A549 (cell line): ENCODE measurements at regions not wholly inside any gene's neighbourhood (a gene's known extent, or its start where the extent isn't known, plus 50 kb on each side); places are given as distances from the start of the nearest gene placed in this dataset.

Source experiments
- ATAC-seq, 2 experiments: fragments of 200-7000 bp in 1 of 2; fragments of >200 bp in 1 of 2; cut with Nextera tagmentation in 1 of 2; cut with Tn5 transposase in 1 of 2; 3 replicates each; pipeline versions ENCODE4 v1.8.0 to v1.9.1; 2018 to 2020; ENCODE audit warnings: mild to moderate bottlenecking in 1 of 2, moderate library complexity in 1 of 2
- CTCF ChIA-PET: fragments of 300-600 bp; sonication (Branson Sonifier 250); formaldehyde crosslinking; extraction: SDS; loops from one replicate; lab custom pipeline; 2021; ENCODE audit warnings: antibody characterized with exemption, inconsistent platforms; lab: Yijun Ruan, JAX
- POLR2A ChIA-PET: fragments of 350-600 bp; formaldehyde crosslinking; extraction: SDS; loops from one replicate; lab custom pipeline; 2021; ENCODE audit warnings: antibody characterized with exemption, inconsistent platforms; lab: Yijun Ruan, JAX
- DNase-seq, 2 experiments: peaks; one replicate each; pipeline versions ENCODE4 v3.0.0 to v3.0.0-alpha.2; 2011 to 2016; ENCODE audit warnings: low read depth in 1 of 2, low spot score in 1 of 2
- FAIRE-seq: peaks from 2 replicates; lab custom pipeline; 2011; peaks lifted over from hg19 to GRCh38; lab: Jason Lieb, UNC
- H3K27ac ChIP-seq, 2 experiments: fragments of >200 bp; sonication (Bioruptor Twin); formaldehyde crosslinking; 3 replicates each; pipeline ENCODE4 v1.5.1; 2016 to 2017
- H3K4me1 ChIP-seq: fragments of >200 bp; sonication (Bioruptor Twin); formaldehyde crosslinking; 3 replicates; pipeline ENCODE4 v1.6.1; 2016
- H3K4me2 ChIP-seq: fragments of >200 bp; sonication (Bioruptor Twin); formaldehyde crosslinking; 3 replicates; pipeline ENCODE4 v1.6.1; 2016
- H3K4me3 ChIP-seq: fragments of >200 bp; sonication (Bioruptor Twin); formaldehyde crosslinking; 3 replicates; pipeline ENCODE4 v1.5.1; 2016
- H3K9me3 ChIP-seq: fragments of >200 bp; sonication (Bioruptor Twin); formaldehyde crosslinking; 3 replicates; pipeline ENCODE4 v1.6.1; 2016
- CBX8 ChIP-seq: fragments of 200-600 bp; sonication (generic); IDR thresholded peaks from 2 replicates; pipeline ENCODE4 v1.6.1; 2016
- FOSB ChIP-seq: fragments of 250-450 bp; sonication (Bioruptor Pico); IDR thresholded peaks from 2 replicates; pipeline ENCODE4 v1.5.0; 2020; ENCODE audit warnings: mild to moderate bottlenecking, moderate library complexity
- FOSL2 ChIP-seq, 2 experiments: fragments of 450-650 bp in 1 of 2; fragments of >200 bp in 1 of 2; sonication (Bioruptor Twin) in 1 of 2; formaldehyde crosslinking; IDR thresholded peaks; 2 replicates each; pipeline versions ENCODE4 v1.5.0 to v1.6.1; 2016 to 2020; ENCODE audit warnings: mild to moderate bottlenecking in 1 of 2, moderate library complexity in 1 of 2
- FOXS1 ChIP-seq: fragments of 250-450 bp; sonication (Bioruptor Pico); IDR thresholded peaks from 2 replicates; pipeline ENCODE4 v1.5.0; 2020; ENCODE audit warnings: mild to moderate bottlenecking, moderate library complexity
- GATA3 ChIP-seq: IDR thresholded peaks from 2 replicates; pipeline ENCODE4 v1.6.1; 2012; ENCODE audit warnings: borderline replicate concordance
- HDAC2 ChIP-seq: fragments of 200-600 bp; sonication (generic); IDR thresholded peaks from 2 replicates; pipeline ENCODE4 v1.6.1; 2016
- HOXA7 ChIP-seq: fragments of 250-450 bp; sonication (Bioruptor Pico); IDR thresholded peaks from 2 replicates; pipeline ENCODE4 v1.5.0; 2020; ENCODE audit warnings: mild to moderate bottlenecking, moderate library complexity
- HOXB13 ChIP-seq: fragments of 250-450 bp; sonication (Bioruptor Pico); IDR thresholded peaks from 2 replicates; pipeline ENCODE4 v1.5.0; 2020; ENCODE audit warnings: low read depth, mild to moderate bottlenecking, moderate library complexity
- MAFK ChIP-seq: fragments of 450-650 bp; IDR thresholded peaks from 2 replicates; pipeline ENCODE4 v1.6.1; 2014; ENCODE audit not compliant: partially characterized antibody
- MAX ChIP-seq: IDR thresholded peaks from 2 replicates; pipeline ENCODE4 v1.6.1; 2012
- NPAS2 ChIP-seq: fragments of 250-450 bp; sonication (Bioruptor Pico); IDR thresholded peaks from 2 replicates; pipeline ENCODE4 v1.8.0; 2022; ENCODE audit warnings: mild to moderate bottlenecking, moderate library complexity, borderline replicate concordance
- POLR2A ChIP-seq: IDR thresholded peaks from 2 replicates; pipeline ENCODE4 v1.6.1; 2012; ENCODE audit warnings: mild to moderate bottlenecking, low read length
- REST ChIP-seq: fragments of 200-600 bp; sonication (generic); IDR thresholded peaks from 2 replicates; pipeline ENCODE4 v1.6.1; 2016; ENCODE audit warnings: antibody characterized with exemption, mild to moderate bottlenecking, moderate library complexity
- RFX5 ChIP-seq: fragments of 450-650 bp; IDR thresholded peaks from 2 replicates; pipeline ENCODE4 v1.7.1; 2014; ENCODE audit warnings: antibody characterized with exemption, mild to moderate bottlenecking, moderate library complexity
- TP53 ChIP-seq: fragments of 250-450 bp; sonication (Bioruptor Pico); IDR thresholded peaks from 2 replicates; pipeline ENCODE4 v1.5.0; 2021; ENCODE audit warnings: mild to moderate bottlenecking, moderate library complexity
- ZNF302 ChIP-seq: fragments of 250-450 bp; sonication (Bioruptor Pico); IDR thresholded peaks from 2 replicates; pipeline ENCODE4 v1.9.0; 2021; ENCODE audit warnings: inconsistent platforms, mild to moderate bottlenecking, moderate library complexity
- WGBS: methylation state at CpG from one replicate; pipeline ENCODE4 v1.1.6; 2017; ENCODE audit errors: missing lambda C conversion rate; 5-methylcytosine and 5-hydroxymethylcytosine counted together
- small RNA-seq, 6 experiments: library from RNA; depleted of rRNA; stranded (forward); fragments of <200 nt; gene quantifications; one replicate each; pipeline ENCODE3, GENCODE V24; 2012
- TF ChIP-seq, protein P1 (sequence below): fragments of >200 bp; sonication (Bioruptor Twin); formaldehyde crosslinking; IDR thresholded peaks from 3 replicates; pipeline ENCODE4 v1.6.1; 2016
- TF ChIP-seq, protein P2 (sequence below): fragments of >200 bp; sonication (Bioruptor Twin); formaldehyde crosslinking; IDR thresholded peaks from 3 replicates; pipeline ENCODE4 v1.5.1; 2016

GRCh38 chr14:71856199-71856919 lies 75.9 kb upstream of the RGS6 start:
- 20% methylated on average over 9 of the region's 9 CpGs for WGBS
- ATAC-seq (no peak), FAIRE-seq (no peak)
- 0 out of 3 replicates have a peak, but pooled peaks cover 4% of the 10 kb centered on the region for H3K4me1 ChIP-seq
- TF ChIP-seq HOXB13 (CRISPR knock-in tag) (no peak), POLR2A (no peak), ZNF302 (CRISPR knock-in tag) (no peak), MAFK (peak; percentile 18)
- TF ChIP-seq, all 56 proteins: peak for 1
- no peak for DNase-seq
- ChIA-PET POLR2A (no interaction called here), CTCF (interaction anchor here (0.7 to 4.4 kb wide), 5 partner anchors 16 to 718 kb away, joined by 3 to 31 read pairs (median 3); no protein-coding TSS in a partner anchor)
- Histone ChIP-seq H3K9me3 (no peaks in the 10 kb centered on the region), H3K27ac (no peak overlapping the region), H3K4me2 (no peak overlapping the region), H3K4me3 (no peak overlapping the region)

DNA sequence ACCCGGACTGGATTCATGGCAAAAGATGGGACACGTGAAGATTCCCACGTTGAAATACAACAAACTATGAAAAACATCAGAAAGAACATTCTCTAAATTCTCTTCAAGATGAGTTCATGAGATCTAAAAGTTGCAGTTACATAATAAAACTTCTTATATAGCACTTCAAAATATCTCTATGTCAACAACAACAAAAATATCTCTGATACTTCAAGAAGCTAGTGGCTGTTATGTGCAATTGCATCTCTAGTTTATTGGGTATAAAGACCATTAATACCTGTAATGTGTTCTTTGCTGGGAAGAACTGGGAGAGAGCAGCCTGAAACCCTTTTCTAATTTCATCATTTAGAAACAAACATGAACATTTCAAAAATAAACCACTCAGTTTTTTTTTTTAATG lies 69.2 kb upstream of the RGS6 start:
- H3K4me2 ChIP-seq: no peak overlapping the region
- H3K27ac ChIP-seq: no peak overlapping the region
- 30% methylated on average over 3 of the region's 3 CpGs for WGBS
- POLR2A ChIA-PET: no interaction called here
- H3K9me3 ChIP-seq: no peaks in the 10 kb centered on the region
- ATAC-seq (no peak), FAIRE-seq (no peak), DNase-seq (no peak)
- H3K4me3 ChIP-seq: no peak overlapping the region
- TF ChIP-seq GATA3: no peak
- TF ChIP-seq NPAS2 (CRISPR knock-in tag): no peak
- no peak for TF ChIP-seq RFX5
- no peak for TF ChIP-seq HOXA7 (CRISPR knock-in tag)
- TF ChIP-seq FOXS1: no peak
- TF ChIP-seq, protein P1, sequence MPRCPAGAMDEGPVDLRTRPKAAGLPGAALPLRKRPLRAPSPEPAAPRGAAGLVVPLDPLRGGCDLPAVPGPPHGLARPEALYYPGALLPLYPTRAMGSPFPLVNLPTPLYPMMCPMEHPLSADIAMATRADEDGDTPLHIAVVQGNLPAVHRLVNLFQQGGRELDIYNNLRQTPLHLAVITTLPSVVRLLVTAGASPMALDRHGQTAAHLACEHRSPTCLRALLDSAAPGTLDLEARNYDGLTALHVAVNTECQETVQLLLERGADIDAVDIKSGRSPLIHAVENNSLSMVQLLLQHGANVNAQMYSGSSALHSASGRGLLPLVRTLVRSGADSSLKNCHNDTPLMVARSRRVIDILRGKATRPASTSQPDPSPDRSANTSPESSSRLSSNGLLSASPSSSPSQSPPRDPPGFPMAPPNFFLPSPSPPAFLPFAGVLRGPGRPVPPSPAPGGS: no peak
- no peak for TF ChIP-seq FOSL2 (IDR thresholded peaks at IDR 0.05)
- no peak for TF ChIP-seq FOSL2 (CRISPR knock-in tag; IDR thresholded peaks at IDR 0.05)
- TF ChIP-seq, protein P2, sequence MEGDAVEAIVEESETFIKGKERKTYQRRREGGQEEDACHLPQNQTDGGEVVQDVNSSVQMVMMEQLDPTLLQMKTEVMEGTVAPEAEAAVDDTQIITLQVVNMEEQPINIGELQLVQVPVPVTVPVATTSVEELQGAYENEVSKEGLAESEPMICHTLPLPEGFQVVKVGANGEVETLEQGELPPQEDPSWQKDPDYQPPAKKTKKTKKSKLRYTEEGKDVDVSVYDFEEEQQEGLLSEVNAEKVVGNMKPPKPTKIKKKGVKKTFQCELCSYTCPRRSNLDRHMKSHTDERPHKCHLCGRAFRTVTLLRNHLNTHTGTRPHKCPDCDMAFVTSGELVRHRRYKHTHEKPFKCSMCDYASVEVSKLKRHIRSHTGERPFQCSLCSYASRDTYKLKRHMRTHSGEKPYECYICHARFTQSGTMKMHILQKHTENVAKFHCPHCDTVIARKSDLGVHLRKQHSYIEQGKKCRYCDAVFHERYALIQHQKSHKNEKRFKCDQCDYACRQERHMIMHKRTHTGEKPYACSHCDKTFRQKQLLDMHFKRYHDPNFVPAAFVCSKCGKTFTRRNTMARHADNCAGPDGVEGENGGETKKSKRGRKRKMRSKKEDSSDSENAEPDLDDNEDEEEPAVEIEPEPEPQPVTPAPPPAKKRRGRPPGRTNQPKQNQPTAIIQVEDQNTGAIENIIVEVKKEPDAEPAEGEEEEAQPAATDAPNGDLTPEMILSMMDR: no peak
- no peak for TF ChIP-seq TP53 (CRISPR knock-in tag)
- TF ChIP-seq CBX8: no peak
- TF ChIP-seq HDAC2: no peak
- CTCF ChIA-PET: no interaction called here
- no peaks in the 10 kb centered on the region for H3K4me1 ChIP-seq

GRCh38 chr14:71863766-71864165 lies 68.5 kb upstream of the RGS6 start:
- Histone ChIP-seq H3K4me2 (no peak overlapping the region), H3K27ac (no peak overlapping the region), H3K4me1 (no peaks in the 10 kb centered on the region), H3K9me3 (no peaks in the 10 kb centered on the region), H3K4me3 (no peak overlapping the region)
- no peak for TF ChIP-seq FOSB (CRISPR knock-in tag)
- TF ChIP-seq MAX: no peak
- no peak for TF ChIP-seq REST
- FAIRE-seq (no peak), ATAC-seq (no peak), DNase-seq (no peak)
- ChIA-PET POLR2A (no interaction called here), CTCF (no interaction called here)
- 2% methylated on average over 3 of the region's 3 CpGs for WGBS

Small RNA genes in the stretch of these regions (small RNA-seq; reads per million reads assigned to genes)
- gene RN7SL683P (0 reads per million in 6 experiments), gene SNORD56B (0 reads per million in 6 experiments)
